GM10266 (cell line): ENCODE measurements at regions not wholly inside any gene's neighbourhood (a gene's known extent, or its start where the extent isn't known, plus 50 kb on each side); places are given as distances from the start of the nearest gene placed in this dataset.

Experiments
- DNase-seq: peaks from one replicate; pipeline ENCODE4 v3.0.0; 2012; ENCODE audit errors: extremely low spot score
- TF ChIP-seq, protein P1 (sequence below): IDR thresholded peaks from 2 replicates; pipeline ENCODE4 v1.5.1; 2012; ENCODE audit warnings: mild to moderate bottlenecking, low read depth; ENCODE audit not compliant: control insufficient read depth, insufficient read depth; ENCODE audit errors: missing control alignments

DNA sequence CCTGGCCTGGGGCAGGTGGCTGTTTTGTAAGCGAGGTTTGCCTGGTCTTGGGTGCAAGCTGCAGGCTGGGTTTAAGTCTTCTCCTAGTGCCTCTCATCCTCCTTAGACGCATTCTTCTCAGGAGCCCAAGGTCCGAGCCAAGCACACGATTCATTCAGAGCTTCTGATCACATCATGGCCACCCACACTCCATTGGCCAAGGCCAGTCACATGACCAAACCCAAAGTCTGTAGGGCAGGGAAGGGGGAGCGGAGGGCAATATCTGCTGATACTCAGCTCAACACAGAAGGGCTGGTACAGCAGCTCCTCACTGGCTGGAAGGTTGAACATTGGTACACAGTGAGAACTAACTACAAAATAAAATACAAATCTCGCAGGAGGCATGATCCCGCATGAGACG is 177.2 kb upstream of the AFDN start:
- TF ChIP-seq, protein P1, sequence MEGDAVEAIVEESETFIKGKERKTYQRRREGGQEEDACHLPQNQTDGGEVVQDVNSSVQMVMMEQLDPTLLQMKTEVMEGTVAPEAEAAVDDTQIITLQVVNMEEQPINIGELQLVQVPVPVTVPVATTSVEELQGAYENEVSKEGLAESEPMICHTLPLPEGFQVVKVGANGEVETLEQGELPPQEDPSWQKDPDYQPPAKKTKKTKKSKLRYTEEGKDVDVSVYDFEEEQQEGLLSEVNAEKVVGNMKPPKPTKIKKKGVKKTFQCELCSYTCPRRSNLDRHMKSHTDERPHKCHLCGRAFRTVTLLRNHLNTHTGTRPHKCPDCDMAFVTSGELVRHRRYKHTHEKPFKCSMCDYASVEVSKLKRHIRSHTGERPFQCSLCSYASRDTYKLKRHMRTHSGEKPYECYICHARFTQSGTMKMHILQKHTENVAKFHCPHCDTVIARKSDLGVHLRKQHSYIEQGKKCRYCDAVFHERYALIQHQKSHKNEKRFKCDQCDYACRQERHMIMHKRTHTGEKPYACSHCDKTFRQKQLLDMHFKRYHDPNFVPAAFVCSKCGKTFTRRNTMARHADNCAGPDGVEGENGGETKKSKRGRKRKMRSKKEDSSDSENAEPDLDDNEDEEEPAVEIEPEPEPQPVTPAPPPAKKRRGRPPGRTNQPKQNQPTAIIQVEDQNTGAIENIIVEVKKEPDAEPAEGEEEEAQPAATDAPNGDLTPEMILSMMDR = no peak
- DNase-seq = no peak

DNA sequence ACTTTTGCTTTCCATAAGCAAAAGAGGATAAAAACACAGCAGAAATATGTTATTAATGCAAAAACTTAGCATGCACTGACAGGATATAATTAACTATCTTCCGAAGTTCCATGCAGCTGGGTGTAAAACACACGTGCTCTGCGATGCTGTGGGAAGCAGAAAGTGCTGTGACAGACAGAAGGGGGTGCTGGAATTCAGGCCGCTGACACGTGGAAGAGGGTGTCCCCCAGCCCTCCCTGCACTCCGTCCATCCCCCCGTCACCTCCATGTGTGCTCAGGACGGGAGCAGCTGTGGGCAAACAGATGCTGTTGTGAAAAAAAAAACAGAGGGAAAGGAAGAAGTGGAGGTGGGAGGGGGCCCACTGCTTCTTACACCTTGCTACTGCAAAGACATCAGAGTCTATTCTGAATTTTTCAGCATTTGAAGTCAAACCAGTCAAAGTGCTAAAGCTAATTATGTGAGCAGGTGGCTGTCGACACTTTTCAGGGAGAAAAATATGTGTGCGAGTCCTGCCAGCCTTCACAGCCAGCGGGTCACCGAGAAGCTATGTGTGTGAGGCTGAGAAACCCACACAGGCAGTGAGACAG is 175.9 kb upstream of the AFDN start:
- no peak for DNase-seq
- TF ChIP-seq, protein P1 = no peak

DNA sequence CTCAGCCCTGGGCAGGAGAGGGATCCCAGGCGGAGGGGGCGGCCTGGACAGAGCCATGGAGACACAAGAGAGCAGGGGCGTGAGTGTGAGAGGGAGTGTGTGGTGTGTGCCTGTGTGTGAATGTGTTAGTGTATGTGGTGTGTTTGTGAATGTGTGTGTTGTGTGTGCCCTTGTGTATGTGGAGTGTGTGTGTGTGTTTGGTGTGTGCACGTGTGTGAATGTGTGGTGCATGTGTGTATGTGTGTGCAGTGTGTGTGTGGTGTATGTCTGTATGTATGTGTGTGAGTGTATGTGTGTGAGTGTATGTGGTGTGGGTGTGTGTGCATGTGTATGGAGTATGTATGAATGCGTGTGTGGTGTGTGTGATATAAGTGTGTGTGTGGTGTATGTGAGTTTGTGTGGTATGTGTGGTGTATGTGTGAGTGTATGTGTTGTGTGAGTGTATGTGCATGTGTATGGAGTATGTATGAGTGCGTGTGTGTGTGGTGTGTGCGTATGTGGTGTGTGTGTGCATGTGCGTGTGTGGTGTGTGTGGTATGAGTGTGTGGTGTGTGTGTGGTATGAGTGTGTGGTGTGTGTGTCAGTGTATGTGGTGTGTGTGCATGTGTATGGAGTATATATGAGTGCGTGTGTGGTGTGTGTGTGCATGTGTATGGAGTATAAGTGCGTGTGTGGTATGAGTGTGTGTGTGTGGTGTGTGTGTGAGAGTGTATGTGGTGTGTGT is 175.2 kb upstream of the AFDN start:
- no peak for DNase-seq
- TF ChIP-seq, protein P1 = no peak

DNA sequence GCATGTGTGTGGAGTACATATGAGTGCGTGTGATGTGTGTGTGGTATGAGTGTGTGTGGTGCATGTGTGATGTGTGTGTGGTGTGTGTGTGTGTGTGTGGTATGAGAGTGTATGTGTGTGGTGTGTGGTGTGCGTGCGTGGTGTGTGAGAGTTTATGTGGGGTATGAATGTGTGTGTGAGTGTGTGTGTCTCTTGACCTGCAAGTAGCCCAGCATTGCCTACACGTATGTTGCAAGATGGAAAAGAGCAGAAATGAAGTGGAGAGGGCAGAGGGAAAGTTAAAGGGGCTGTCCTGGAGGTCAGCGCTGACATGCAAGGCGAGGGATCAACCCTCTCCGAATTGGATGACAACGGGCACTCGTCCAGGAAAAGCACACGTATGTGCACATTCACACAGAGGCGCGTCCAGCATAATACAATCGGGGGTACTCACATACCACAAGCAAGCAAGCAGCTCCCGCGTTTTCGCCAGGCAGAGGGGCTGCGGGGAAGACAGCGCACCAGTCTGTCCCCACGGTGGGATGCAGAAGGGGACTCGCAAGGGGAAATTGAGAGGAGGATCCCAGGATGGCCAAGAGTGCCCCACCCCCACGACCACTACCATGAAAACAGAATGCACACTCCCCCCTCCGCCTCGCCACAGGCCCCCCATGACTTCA is 174.5 kb upstream of the AFDN start:
- DNase-seq = no peak
- TF ChIP-seq, protein P1 = no peak

DNA sequence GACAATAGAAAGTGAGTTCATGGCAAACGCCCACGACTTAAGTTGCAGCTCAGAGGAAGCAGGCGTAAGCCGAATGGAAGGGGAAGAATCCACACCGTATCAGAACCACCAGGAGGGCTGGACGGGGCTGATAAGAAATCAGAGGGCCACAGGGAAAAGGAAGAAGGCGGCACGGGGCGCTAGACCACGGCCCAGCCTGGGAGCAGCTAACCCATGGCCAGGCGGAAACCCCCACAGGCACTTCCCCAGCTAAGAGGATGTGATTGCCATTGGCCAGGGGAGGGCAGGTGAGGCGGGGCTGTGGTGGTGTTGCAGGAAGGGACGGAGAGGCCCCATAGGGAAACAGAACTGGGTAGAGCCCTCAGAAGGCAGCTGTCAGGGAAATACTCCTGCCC is 174.0 kb upstream of the AFDN start:
- TF ChIP-seq, protein P1 = no peak
- DNase-seq = no peak

DNA sequence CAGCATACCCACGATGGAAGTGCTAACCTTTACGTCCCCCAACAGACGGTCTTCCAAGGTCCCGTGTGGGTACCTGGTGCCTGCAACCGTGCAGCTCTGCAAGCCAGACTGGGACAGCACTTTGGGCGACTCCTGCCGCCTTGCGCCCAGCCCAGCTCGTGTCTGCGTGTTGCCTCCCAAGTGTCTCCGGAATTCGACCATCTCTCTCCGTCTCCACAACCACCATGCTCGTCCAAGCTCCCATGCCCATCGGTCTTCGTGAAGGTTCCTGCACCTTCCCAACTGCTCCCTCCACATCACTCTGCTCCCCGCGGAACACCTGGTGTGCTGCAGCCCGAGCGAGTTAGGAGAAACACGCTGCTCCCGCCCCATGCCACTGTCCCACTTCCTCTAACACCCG is 173.2 kb upstream of the AFDN start:
- TF ChIP-seq, protein P1 = no peak
- no peak for DNase-seq

DNA sequence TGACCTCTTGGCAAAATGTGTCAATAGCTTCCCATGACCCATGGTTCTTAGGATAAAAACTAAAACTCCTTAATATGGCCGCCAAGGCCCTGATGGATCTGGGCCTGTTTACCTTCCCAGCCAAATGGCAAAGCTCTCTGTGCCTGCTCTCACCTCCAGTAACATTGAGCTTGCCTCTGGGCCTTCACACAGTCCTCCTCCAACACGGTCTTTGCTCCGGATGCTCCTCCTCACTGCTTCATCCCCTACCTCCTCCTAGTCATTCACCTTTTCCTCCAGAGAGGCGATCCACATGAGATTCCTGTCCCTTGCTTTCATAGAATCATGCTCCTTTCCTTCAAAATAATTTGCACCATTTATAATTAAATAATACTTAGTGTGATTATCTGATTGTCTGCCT is 172.3 kb upstream of the AFDN start:
- DNase-seq = no peak
- TF ChIP-seq, protein P1 = no peak
